GM21576 (cell line): ENCODE measurements at regions not wholly inside any gene's neighbourhood (a gene's known extent, or its start where the extent isn't known, plus 50 kb on each side); places are given as distances from the start of the nearest gene placed in this dataset.
"Not testable (repeated sequence)": the region's sequence is repeated elsewhere in the genome, so short reads cannot be mapped to it uniquely, and the experiment has no call there.

Experiments
- ATAC-seq: cut with Tn5 transposase; IDR thresholded peaks from one replicate; pipeline ENCODE4 v1.9.1; 2021; ENCODE audit warnings: mild to moderate bottlenecking, moderate library complexity; ENCODE audit not compliant: unreplicated experiment

DNA sequence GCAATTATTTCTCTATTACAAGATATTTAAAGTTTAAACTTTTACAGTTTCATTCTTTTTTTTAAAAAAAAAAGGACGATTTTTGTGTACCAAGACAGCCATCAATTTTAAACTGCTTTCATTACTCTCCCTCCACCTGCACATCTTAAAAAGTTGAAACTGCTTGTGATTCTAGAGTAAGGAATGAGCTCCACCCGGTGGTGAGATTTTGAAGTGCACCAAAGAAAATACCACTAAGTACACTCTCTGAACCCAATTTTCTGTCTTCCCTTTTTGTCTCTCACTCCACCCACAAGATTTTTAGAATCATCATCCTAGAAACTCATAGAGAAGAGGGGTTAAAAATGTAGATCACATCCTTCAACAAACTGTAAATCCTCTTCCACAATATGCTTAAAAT is 91.3 kb upstream of the WDR44 start:
- ATAC-seq = peak; percentile 73

GRCh38 chrX:118255921-118256320 is 90.0 kb upstream of the WDR44 start:
- no peak for ATAC-seq

- no peak for ATAC-seq
These were observed 88.1 kb upstream of the WDR44 start for GRCh38 chrX:118257781-118258180.

GRCh38 chrX:118259213-118259612 is 86.7 kb upstream of the WDR44 start:
- no peak for ATAC-seq

GRCh38 chrX:118261151-118261550 is 84.8 kb upstream of the WDR44 start:
- ATAC-seq = no peak

DNA sequence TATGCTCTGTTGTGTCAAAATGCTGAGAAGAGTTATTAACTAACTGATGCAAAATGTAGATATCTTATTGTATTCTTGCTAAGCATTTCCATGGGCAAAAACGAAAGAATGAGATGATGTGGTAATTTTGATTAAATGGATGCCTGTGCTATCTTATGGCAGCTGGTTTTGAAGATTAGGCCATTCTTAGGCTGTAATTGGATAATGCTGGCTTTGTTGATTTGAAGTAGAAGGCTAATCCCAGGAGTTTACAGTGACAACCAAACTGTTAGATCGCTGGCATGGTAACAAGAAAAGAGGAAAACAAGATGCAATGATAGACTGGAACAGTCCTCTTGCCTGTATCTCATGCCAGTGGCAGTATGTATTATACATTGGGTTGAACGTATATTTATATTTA is 74.1 kb upstream of the WDR44 start:
- no peak for ATAC-seq

GRCh38 chrX:118272242-118272641 is 73.7 kb upstream of the WDR44 start:
- ATAC-seq = no peak

DNA sequence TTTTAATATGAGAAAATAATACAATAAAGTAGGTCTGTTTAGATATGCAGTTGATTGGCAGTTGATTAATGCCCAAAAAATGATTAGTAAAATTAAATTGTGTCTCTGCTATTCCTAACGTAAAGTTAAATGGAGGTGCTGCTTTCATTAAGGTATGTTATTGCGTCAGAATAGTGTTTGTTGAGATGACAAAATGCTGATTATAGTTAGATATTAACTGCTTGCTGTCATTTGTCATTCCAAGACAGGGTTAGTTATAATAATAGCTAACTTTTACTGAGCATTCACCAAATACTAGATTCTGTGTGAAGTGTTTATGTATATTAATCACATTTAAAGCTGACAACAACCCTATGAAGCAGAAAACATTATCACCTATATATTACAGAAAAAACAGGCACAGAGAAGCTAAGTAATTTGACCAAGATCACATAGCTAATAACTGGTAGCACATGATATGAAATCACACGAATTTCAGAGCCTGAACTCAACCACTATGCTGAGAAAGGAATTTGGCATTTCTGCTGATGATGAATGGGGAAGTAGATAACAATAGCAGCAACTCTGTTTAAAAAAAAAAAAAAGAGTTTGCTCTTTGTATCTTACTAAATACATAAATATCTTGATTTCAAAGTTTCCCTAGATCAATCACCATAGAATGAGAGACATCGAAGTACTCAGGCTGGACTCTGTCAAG is 59.7 kb upstream of the WDR44 start:
- no peak for ATAC-seq

DNA sequence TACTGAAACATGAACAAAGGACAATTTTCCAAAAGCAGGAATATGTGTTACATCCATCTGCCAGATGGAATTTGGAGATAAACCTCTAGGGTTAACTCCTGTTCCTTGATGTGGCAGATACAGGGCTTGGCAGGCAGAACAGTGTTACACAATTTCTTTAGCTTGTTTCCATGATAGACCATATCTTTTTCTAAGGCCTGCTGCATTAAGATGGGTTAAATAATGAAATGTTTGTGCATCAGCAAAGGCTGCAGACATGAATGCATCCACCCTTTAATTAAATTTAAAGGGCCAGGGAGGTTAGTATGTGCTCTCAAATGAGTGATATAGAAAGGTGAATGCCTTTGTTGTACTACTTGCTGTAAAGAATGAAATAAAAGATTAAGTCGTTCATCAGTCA is 50.1 kb upstream of the WDR44 start:
- not testable (repeated sequence) for ATAC-seq
